ENCODE measurements at regions not wholly inside any gene's neighbourhood (a gene's known extent, or its start where the extent isn't known, plus 50 kb on each side); places are given as distances from the start of the nearest gene placed in this dataset.

DNA sequence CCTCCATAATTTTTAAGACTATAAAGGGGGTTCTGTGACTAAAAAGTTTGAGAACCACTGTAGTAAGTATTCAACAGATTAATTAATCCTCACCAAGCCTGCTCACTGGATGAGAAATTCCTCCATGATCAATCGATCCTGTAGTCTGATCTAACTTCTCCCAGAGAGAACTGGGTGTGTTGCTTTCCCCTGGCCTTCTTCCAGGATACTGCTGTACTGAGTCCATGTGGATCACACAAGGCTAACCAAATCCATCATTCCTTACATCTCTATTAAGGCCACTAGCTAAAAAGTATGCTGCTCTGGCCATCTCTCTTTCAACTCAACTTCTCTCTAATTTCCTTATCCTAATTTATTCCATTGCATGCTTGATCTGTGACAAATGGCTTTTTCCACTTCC lies 280.2 kb upstream of the PCSK5 start:
- no peak overlapping the region for H3K4me3 ChIP-seq (ENCODE audit: low read depth, low read length)
- no peak overlapping the region for H3K27ac ChIP-seq
- DNase-seq = no peak
- TF ChIP-seq, protein P1, sequence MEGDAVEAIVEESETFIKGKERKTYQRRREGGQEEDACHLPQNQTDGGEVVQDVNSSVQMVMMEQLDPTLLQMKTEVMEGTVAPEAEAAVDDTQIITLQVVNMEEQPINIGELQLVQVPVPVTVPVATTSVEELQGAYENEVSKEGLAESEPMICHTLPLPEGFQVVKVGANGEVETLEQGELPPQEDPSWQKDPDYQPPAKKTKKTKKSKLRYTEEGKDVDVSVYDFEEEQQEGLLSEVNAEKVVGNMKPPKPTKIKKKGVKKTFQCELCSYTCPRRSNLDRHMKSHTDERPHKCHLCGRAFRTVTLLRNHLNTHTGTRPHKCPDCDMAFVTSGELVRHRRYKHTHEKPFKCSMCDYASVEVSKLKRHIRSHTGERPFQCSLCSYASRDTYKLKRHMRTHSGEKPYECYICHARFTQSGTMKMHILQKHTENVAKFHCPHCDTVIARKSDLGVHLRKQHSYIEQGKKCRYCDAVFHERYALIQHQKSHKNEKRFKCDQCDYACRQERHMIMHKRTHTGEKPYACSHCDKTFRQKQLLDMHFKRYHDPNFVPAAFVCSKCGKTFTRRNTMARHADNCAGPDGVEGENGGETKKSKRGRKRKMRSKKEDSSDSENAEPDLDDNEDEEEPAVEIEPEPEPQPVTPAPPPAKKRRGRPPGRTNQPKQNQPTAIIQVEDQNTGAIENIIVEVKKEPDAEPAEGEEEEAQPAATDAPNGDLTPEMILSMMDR (IDR thresholded peaks at IDR 0.05; ENCODE audit: low read depth, low read length, missing control alignments) = no peak
- no peaks in the 10 kb centered on the region for H3K27me3 ChIP-seq (replicated peaks)
- H3K36me3 ChIP-seq (replicated peaks) = no peaks in the 10 kb centered on the region
- in situ Hi-C loops (cut with HindIII; ENCODE audit: low pct_ligation_motif_present, low sequenced_read_pairs) = no loop called here

- no peak overlapping the region for H3K27ac ChIP-seq
- no peak overlapping the region for H3K4me3 ChIP-seq (ENCODE audit: low read depth, low read length)
- TF ChIP-seq, protein P1 (IDR thresholded peaks at IDR 0.05; ENCODE audit: low read depth, low read length, missing control alignments) = no peak
- DNase-seq = no peak
- H3K27me3 ChIP-seq (replicated peaks) = no peaks in the 10 kb centered on the region
- no peaks in the 10 kb centered on the region for H3K36me3 ChIP-seq (replicated peaks)
- in situ Hi-C loops (cut with HindIII; ENCODE audit: low pct_ligation_motif_present, low sequenced_read_pairs) = no loop called here
These were observed 278.3 kb upstream of the PCSK5 start for GRCh38 chr9:75612205-75612604.

DNA sequence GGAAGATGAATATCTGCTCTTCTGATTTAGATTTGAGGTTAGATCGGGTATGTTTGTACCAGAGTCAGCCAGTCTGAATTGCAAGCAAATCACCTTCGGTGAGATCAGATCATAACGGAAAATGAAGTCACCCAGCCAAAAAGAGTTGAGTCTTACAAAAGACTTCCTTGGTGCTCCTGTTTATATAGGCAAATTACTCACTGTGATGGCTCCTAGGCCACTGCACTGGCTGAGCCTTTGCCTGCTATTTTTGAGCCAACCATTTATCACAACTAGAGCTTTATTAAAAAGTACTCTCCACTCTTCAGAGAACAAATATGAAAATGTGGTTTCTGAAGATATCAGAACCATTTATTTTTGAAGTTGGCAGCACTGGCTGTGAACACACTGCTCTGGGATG lies 277.7 kb upstream of the PCSK5 start:
- H3K4me3 ChIP-seq (ENCODE audit: low read depth, low read length) = no peak overlapping the region
- no peak for DNase-seq
- in situ Hi-C loops (cut with HindIII; ENCODE audit: low pct_ligation_motif_present, low sequenced_read_pairs) = no loop called here
- H3K27ac ChIP-seq = no peak overlapping the region
- TF ChIP-seq, protein P1 (IDR thresholded peaks at IDR 0.05; ENCODE audit: low read depth, low read length, missing control alignments) = no peak
- no peaks in the 10 kb centered on the region for H3K27me3 ChIP-seq (replicated peaks)
- no peaks in the 10 kb centered on the region for H3K36me3 ChIP-seq (replicated peaks)

DNA sequence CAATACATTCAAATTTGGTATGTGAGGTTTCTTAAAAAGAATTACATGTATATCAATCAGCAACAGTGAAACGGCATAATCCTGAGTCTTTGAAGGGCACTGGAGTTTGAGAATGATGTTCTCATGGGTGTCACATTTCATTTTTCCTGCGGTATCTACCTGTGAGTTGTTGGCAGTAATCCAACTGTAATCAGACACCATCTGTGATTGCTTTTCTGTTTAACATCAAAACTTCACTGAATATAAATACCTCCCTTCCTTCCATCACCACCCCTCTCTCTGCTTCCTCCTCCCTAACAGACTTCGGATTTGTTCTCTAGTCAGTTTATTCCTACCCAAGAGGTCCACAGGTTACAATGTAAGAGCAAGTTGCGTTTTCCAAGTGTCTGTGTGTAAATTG lies 275.2 kb upstream of the PCSK5 start:
- Histone ChIP-seq H3K27me3 (replicated peaks) (no peaks in the 10 kb centered on the region), H3K36me3 (replicated peaks) (no peaks in the 10 kb centered on the region), H3K27ac (no peak overlapping the region), H3K4me3 (ENCODE audit: low read depth, low read length) (no peak overlapping the region)
- DNase-seq = no peak
- in situ Hi-C loops (cut with HindIII; ENCODE audit: low pct_ligation_motif_present, low sequenced_read_pairs) = no loop called here
- TF ChIP-seq, protein P1 (IDR thresholded peaks at IDR 0.05; ENCODE audit: low read depth, low read length, missing control alignments) = no peak

- Histone ChIP-seq H3K27ac (no peak overlapping the region), H3K4me3 (ENCODE audit: low read depth, low read length) (no peak overlapping the region), H3K27me3 (replicated peaks) (no peaks in the 10 kb centered on the region), H3K36me3 (replicated peaks) (no peaks in the 10 kb centered on the region)
- TF ChIP-seq, protein P1 (IDR thresholded peaks at IDR 0.05; ENCODE audit: low read depth, low read length, missing control alignments) = no peak
- no peak for DNase-seq
- in situ Hi-C loops (cut with HindIII; ENCODE audit: low pct_ligation_motif_present, low sequenced_read_pairs) = no loop called here
These were observed 274.4 kb upstream of the PCSK5 start for GRCh38 chr9:75616052-75616451.

DNA sequence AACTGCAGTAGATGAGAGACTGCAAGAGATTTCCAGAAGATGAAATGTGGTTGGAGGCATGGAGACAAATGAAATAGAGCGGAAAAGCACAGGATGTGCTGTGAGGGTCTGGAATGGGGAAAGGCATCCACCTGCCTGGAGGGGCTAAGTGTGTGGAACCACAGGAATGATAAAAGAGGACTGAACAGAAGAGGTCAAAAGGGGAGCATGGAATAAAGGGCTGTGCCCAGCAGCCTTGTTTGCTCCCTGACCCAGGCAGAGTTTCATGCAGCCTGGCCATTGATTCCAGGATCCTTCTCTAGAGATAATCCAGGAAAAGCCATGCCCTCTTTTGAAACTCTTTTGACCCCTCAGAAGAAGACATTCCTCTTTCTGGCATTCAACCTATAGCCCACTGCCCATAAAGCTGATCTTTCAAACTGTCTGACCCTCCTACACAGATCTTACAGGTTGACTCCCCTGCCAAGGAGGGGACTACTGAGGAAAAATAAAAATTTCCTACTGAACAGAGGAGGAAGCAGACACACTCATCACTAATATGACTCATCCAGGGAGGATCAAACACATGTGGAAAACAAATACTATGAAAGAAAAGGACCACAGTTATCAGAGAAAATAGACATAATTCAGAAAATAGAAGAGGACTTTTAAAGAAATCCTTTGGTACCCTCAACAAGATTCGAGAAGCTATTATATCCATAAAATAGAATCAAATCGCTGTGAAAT lies 273.5 kb upstream of the PCSK5 start:
- no peak overlapping the region for H3K4me3 ChIP-seq (ENCODE audit: low read depth, low read length)
- no peaks in the 10 kb centered on the region for H3K27me3 ChIP-seq (replicated peaks)
- TF ChIP-seq, protein P1 (IDR thresholded peaks at IDR 0.05; ENCODE audit: low read depth, low read length, missing control alignments) = no peak
- H3K27ac ChIP-seq = no peak overlapping the region
- in situ Hi-C loops (cut with HindIII; ENCODE audit: low pct_ligation_motif_present, low sequenced_read_pairs) = no loop called here
- no peak for DNase-seq
- no peaks in the 10 kb centered on the region for H3K36me3 ChIP-seq (replicated peaks)

Measured in brain microvascular endothelial cell (primary cell).